Type B pancreatic cell (in vitro differentiated cells): ENCODE measurements at regions not wholly inside any gene's neighbourhood (a gene's known extent, or its start where the extent isn't known, plus 50 kb on each side); places are given as distances from the start of the nearest gene placed in this dataset.

Experiments used
- DNase-seq: peaks from one replicate; pipeline ENCODE4 v3.0.0; 2021; ENCODE audit warnings: mixed read lengths; ENCODE audit not compliant: unreplicated experiment; ENCODE audit errors: extremely low spot score
- H3K27ac Mint-ChIP-seq: 2 replicates; pipeline ENCODE4 v1.8.0; 2021; ENCODE audit warnings: mild to moderate bottlenecking, mixed read lengths
- H3K27me3 Mint-ChIP-seq: 2 replicates; pipeline ENCODE4 v1.8.0; 2021; ENCODE audit warnings: mixed read lengths
- H3K36me3 Mint-ChIP-seq: 2 replicates; pipeline ENCODE4 v1.8.0; 2021; ENCODE audit warnings: mixed read lengths
- H3K4me1 Mint-ChIP-seq: one replicate; pipeline ENCODE4 v1.8.0; 2021; ENCODE audit warnings: mixed read lengths; ENCODE audit not compliant: unreplicated experiment
- H3K4me3 Mint-ChIP-seq: 2 replicates; pipeline ENCODE4 v1.8.0; 2021; ENCODE audit warnings: mild to moderate bottlenecking, mixed read lengths
- H3K9me3 Mint-ChIP-seq: 2 replicates; pipeline ENCODE4 v1.8.0; 2021; ENCODE audit warnings: mixed read lengths
- TF ChIP-seq, protein P1 (sequence below): fragments of 200-600 bp; sonication (generic); conservative IDR thresholded peaks from 2 replicates; pipeline ENCODE4 v1.5.0; 2021; ENCODE audit warnings: antibody characterized with exemption, mild to moderate bottlenecking

DNA sequence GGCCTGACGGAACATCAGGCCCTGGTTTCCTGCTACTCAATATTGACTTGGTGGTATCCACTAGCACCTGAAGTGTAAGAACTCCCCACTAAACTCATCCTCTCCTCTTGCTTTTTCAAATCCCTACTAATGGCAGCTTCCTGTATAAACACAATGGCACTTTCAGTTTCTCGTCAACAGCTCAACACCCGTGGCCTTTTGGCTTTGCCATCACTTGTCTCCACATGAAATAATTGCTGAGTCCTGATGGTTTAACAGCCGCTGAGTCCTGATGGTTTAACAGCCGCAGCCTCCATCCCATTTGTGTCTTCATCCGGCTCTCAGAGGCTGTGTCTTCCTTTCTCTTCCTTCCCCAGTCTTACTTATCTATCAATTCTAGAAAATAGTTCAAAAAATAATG, 261.4 kb upstream of the PITRM1 start:
- no peak for DNase-seq
- Mint-ChIP-seq H3K27ac (no peak overlapping the region), H3K36me3 (peaks cover 6% of the 10 kb centered on the region), H3K9me3 (peaks cover 7% of the 10 kb centered on the region), H3K4me1 (peaks cover 5% of the 10 kb centered on the region), H3K27me3 (no peaks in the 10 kb centered on the region), H3K4me3 (no peak overlapping the region)
- TF ChIP-seq, protein P1, sequence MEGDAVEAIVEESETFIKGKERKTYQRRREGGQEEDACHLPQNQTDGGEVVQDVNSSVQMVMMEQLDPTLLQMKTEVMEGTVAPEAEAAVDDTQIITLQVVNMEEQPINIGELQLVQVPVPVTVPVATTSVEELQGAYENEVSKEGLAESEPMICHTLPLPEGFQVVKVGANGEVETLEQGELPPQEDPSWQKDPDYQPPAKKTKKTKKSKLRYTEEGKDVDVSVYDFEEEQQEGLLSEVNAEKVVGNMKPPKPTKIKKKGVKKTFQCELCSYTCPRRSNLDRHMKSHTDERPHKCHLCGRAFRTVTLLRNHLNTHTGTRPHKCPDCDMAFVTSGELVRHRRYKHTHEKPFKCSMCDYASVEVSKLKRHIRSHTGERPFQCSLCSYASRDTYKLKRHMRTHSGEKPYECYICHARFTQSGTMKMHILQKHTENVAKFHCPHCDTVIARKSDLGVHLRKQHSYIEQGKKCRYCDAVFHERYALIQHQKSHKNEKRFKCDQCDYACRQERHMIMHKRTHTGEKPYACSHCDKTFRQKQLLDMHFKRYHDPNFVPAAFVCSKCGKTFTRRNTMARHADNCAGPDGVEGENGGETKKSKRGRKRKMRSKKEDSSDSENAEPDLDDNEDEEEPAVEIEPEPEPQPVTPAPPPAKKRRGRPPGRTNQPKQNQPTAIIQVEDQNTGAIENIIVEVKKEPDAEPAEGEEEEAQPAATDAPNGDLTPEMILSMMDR = no peak

DNA sequence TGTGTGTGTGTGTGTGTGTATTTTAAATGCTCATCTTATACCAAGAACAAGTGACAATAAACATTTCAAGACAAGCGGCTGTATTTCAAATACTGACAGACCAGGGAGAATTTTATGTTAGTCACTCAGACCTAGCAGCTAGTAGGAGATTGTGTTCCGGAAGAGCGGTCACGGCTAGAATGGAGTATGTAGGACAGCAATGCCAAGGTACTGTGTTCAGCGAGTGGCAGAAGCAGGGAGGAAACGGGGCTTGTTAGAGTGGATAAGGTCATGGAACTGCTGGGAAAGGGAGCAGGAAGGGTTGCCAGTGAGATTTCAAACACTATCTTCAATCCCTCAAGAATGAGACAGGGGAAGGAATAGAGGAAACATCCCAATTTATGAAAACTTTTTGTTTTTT, 260.5 kb upstream of the PITRM1 start:
- peaks cover 6% of the 10 kb centered on the region for H3K36me3 Mint-ChIP-seq
- DNase-seq = no peak
- H3K4me3 Mint-ChIP-seq = no peak overlapping the region
- H3K27me3 Mint-ChIP-seq = no peaks in the 10 kb centered on the region
- peaks cover 5% of the 10 kb centered on the region for H3K4me1 Mint-ChIP-seq
- no peak overlapping the region for H3K27ac Mint-ChIP-seq
- H3K9me3 Mint-ChIP-seq = peaks cover 7% of the 10 kb centered on the region
- TF ChIP-seq, protein P1 = no peak

DNA sequence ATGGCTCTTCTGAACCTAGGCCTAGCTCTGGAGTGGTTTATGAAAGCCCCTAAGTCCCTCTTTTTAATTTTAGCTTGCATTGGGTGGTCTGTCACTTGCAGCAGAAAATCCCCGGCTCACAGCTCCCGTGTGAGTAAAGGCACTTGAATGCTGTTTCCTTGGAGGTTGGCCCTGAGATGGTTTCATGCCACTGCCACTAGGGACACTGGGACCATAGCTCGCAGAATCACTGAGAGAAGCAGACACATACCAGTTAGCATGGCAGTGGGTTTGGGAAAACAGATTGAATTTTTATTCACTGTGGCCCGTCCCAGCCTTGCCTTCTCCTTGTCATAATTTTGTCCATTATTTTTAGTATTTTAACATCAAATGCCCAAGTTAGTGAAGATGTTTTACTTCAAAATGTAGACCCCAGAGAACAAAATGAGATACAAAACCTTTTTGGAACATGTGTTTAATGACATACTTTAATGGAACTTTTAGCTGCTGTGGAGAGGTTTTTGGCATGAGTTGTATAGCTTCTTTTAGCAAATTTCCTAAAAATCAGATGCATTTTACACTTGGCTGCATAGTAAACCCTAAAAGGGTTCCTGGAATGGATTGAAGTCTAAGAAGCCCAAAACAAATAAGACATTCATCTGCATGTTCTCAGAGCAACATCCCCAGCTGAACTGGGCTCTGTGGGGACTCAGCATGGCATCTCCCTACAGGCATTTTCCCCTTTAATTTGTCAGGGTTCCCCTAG, 259.7 kb upstream of the PITRM1 start:
- Mint-ChIP-seq H3K9me3 (peaks cover 7% of the 10 kb centered on the region), H3K27ac (no peak overlapping the region), H3K27me3 (no peaks in the 10 kb centered on the region), H3K36me3 (peaks cover 6% of the 10 kb centered on the region), H3K4me1 (peaks cover 5% of the 10 kb centered on the region), H3K4me3 (no peak overlapping the region)
- DNase-seq = no peak
- TF ChIP-seq, protein P1 = no peak

DNA sequence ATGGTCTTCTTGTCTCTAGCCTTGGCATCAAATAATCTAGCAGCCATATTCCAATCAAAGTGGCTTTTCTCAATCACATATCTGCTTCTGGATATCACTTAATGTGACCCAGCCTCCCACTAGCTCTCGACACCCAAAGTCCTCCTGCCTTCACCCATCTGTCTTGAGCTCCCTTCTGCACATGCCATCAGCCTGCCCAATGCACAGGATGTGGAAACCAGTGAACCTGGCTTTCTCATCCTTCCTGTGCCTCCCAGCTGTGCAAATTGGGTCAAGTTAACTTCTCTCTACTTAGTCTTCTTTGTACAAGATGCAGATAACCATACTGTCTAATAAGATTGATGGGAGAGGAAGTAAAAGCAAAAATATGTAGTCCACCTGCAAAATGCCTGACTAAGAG, 257.9 kb upstream of the PITRM1 start:
- no peak overlapping the region for H3K27ac Mint-ChIP-seq
- peaks cover 6% of the 10 kb centered on the region for H3K36me3 Mint-ChIP-seq
- TF ChIP-seq, protein P1 = no peak
- H3K9me3 Mint-ChIP-seq = peaks cover 7% of the 10 kb centered on the region
- H3K4me3 Mint-ChIP-seq = no peak overlapping the region
- H3K27me3 Mint-ChIP-seq = no peaks in the 10 kb centered on the region
- H3K4me1 Mint-ChIP-seq = peaks cover 9% of the 10 kb centered on the region
- no peak for DNase-seq

DNA sequence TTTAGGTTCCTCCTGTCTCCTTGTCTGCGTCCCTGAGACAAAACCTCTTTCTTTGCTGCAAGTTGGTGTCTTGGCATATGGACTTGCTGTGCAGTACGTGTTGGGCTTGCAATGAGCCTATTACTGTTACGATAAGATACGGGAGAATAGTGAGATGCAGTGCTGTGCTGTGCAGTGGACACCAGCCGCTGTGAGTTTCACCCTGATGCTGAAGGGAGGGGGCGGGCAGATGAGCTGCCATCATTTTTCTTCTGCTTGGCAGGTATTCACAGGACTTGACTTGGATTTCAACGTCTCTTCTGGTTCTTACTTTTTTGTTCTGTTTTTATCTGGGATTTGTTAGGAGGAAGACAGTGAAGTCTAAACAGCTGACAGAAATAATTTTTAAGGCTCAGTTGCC, 257.1 kb upstream of the PITRM1 start:
- Mint-ChIP-seq H3K27me3 (no peaks in the 10 kb centered on the region), H3K4me3 (no peak overlapping the region), H3K36me3 (peaks cover 6% of the 10 kb centered on the region), H3K9me3 (peaks cover 7% of the 10 kb centered on the region), H3K4me1 (peaks cover 9% of the 10 kb centered on the region), H3K27ac (no peak overlapping the region)
- TF ChIP-seq, protein P1 = no peak
- DNase-seq = no peak
